Vagina (tissue), 2 donors: ENCODE measurements at regions not wholly inside any gene's neighbourhood (a gene's known extent, or its start where the extent isn't known, plus 50 kb on each side); places are given as distances from the start of the nearest gene placed in this dataset.

Experiments
- DNase-seq, 2 donors: peaks; one replicate each; pipeline ENCODE4 v3.0.0-alpha.2; 2017; ENCODE audit errors: extremely low spot score in 2 of 2
- H3K27ac ChIP-seq: fragments of 200-600 bp; sonication (generic); one replicate; pipeline ENCODE4 v1.5.1; 2019
- H3K27me3 ChIP-seq: fragments of 200-600 bp; sonication (generic); one replicate; pipeline ENCODE4 v1.5.1; 2019
- H3K36me3 ChIP-seq, 2 donors: fragments of 200-600 bp; sonication (generic); one replicate each; pipeline ENCODE4 v1.5.1; 2017 to 2019
- H3K4me1 ChIP-seq: fragments of 200-600 bp; sonication (generic); one replicate; pipeline ENCODE4 v1.5.1; 2019
- H3K4me3 ChIP-seq, 2 donors: fragments of 200-600 bp; sonication (generic); 1 replicate in 1 of 2; 2 replicates in 1 of 2; pipeline ENCODE4 v1.5.1; 2016 to 2019
- H3K9me3 ChIP-seq: fragments of 200-600 bp; sonication (generic); one replicate; pipeline ENCODE4 v1.5.1; 2019
- POLR2A ChIP-seq, 2 donors: fragments of 450-650 bp; IDR thresholded peaks; one replicate each; pipeline ENCODE4 v1.6.1; 2017; ENCODE audit warnings: antibody characterized with exemption in 2 of 2, mild to moderate bottlenecking in 2 of 2, moderate library complexity in 2 of 2
- POLR2AphosphoS5 ChIP-seq, 2 donors: sonication (generic); formaldehyde crosslinking; IDR thresholded peaks; one replicate each; pipeline ENCODE4 v1.9.0; 2017; ENCODE audit warnings: antibody characterized with exemption in 2 of 2, mild to moderate bottlenecking in 2 of 2, low read depth in 1 of 2; ENCODE audit not compliant: insufficient read depth in 1 of 2
- intact Hi-C: fragments of 100-400 bp; cut with DNase I; formaldehyde crosslinking; loops from one replicate; pipeline ENCODE4 v1.15.1; 2023
- TF ChIP-seq, protein P1 (sequence below), 3 experiments: fragments of 450-650 bp in 2 of 3; fragments of 200-600 bp in 1 of 3; sonication (generic) in 1 of 3; IDR thresholded peaks; one replicate each; pipeline ENCODE4 v1.5.1; 2017 to 2019; ENCODE audit warnings: antibody characterized with exemption in 3 of 3, mild to moderate bottlenecking in 2 of 3, moderate library complexity in 2 of 3

DNA sequence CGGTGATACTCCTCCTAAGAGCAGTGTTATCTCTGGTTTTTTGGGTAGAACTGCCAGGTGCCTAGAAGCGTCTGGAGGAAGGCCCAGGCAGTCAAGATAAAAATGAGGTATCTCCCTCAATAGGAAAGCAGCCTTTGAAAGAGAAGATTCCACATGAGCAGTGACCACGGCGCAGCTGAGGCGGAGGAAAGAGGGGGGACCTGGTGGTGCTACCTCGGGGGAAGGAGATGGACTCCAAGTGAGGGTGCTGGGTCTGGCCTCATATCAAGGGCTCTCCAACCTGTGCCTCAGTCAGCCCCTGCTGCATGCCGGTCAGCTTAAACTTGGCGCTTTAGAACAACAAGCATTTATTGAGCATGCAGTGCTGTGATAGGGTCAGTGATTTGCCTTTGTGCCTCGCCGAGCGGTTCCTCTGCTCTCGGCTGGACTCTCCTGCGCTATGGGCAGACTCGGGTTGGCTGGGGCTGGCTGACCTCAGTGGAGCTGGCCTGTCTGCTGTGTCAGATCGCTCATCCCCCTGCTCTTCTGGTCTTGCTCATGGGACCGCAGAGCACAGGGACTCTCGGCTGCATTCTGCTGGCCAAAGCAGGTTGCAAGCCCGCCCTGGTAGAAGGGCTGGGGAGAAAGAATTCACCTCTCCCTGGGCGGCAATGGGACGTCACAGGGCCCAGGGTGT is 121.1 kb upstream of the IRX4 start:
- TF ChIP-seq POLR2AphosphoS5 (IDR thresholded peaks at IDR 0.05; ENCODE audit: insufficient read depth in 1 of 2, low read depth in 1 of 2) (no peak), POLR2A (IDR thresholded peaks at IDR 0.05) (no peak)
- TF ChIP-seq, protein P1, sequence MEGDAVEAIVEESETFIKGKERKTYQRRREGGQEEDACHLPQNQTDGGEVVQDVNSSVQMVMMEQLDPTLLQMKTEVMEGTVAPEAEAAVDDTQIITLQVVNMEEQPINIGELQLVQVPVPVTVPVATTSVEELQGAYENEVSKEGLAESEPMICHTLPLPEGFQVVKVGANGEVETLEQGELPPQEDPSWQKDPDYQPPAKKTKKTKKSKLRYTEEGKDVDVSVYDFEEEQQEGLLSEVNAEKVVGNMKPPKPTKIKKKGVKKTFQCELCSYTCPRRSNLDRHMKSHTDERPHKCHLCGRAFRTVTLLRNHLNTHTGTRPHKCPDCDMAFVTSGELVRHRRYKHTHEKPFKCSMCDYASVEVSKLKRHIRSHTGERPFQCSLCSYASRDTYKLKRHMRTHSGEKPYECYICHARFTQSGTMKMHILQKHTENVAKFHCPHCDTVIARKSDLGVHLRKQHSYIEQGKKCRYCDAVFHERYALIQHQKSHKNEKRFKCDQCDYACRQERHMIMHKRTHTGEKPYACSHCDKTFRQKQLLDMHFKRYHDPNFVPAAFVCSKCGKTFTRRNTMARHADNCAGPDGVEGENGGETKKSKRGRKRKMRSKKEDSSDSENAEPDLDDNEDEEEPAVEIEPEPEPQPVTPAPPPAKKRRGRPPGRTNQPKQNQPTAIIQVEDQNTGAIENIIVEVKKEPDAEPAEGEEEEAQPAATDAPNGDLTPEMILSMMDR (IDR thresholded peaks at IDR 0.05) = no peak
- no peaks in the 10 kb centered on the region for H3K36me3 ChIP-seq
- H3K27me3 ChIP-seq = no peaks in the 10 kb centered on the region
- no peak overlapping the region for H3K27ac ChIP-seq
- H3K4me3 ChIP-seq = no peak overlapping the region
- H3K9me3 ChIP-seq = no peaks in the 10 kb centered on the region
- H3K4me1 ChIP-seq = peaks cover 18% of the 10 kb centered on the region
- intact Hi-C loops = no loop called here
- DNase-seq = peak; percentile 77 to 80

DNA sequence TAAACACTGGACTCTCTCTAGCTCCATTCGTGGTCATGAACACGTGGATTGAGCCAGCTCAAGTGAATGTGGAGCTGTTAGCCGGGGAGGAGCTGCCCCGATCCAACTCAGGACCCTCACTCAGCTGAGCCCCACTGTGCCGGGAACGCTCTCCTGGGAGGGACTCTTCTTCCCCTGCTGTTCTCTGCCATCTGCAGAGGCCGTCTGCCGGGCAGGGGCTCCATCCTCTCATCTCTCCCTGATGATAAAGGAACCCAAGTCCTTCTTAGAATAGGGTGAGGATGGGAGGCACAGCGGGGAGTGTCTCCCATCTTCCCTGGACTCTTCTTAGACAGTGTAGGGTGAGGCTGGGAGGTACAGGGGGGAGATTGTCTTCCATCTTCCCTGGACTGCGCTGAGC is 120.5 kb upstream of the IRX4 start:
- intact Hi-C loops = no loop called here
- Histone ChIP-seq H3K36me3 (no peaks in the 10 kb centered on the region), H3K27me3 (no peaks in the 10 kb centered on the region), H3K27ac (no peak overlapping the region), H3K4me3 (no peak overlapping the region), H3K9me3 (no peaks in the 10 kb centered on the region), H3K4me1 (peaks cover 12% of the 10 kb centered on the region)
- peak; percentile 61 to 70 for DNase-seq
- TF ChIP-seq POLR2A (IDR thresholded peaks at IDR 0.05) = no peak
- no peak for TF ChIP-seq POLR2AphosphoS5 (IDR thresholded peaks at IDR 0.05; ENCODE audit: insufficient read depth in 1 of 2, low read depth in 1 of 2)
- TF ChIP-seq, protein P1 (IDR thresholded peaks at IDR 0.05) = no peak

DNA sequence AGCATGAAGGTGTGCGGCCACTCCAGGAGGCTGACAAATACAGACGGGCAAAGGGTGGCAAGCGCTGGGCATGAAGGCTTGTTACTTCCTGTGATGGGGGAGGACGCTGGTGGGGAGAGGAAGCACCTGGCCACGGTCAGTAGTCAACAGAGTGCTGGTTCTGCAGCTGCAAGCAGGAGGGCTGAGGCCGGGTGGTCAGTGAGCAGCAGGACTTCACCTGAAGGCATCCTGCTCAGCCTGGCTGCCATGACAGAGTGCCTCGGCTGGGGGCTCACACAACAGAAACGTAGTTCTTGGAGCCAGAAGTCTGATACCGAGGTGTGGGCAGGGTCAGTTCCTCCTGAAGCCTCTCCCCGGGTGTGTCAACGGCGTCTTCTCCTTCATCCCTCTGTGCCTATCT is 118.6 kb upstream of the IRX4 start:
- intact Hi-C loops = no loop called here
- DNase-seq = peak; percentile 79 to 84
- TF ChIP-seq, protein P1 (IDR thresholded peaks at IDR 0.05) = no peak
- TF ChIP-seq POLR2AphosphoS5 (IDR thresholded peaks at IDR 0.05; ENCODE audit: insufficient read depth in 1 of 2, low read depth in 1 of 2) (no peak), POLR2A (IDR thresholded peaks at IDR 0.05) (no peak)
- H3K4me1 ChIP-seq = no peaks in the 10 kb centered on the region
- H3K27me3 ChIP-seq = no peaks in the 10 kb centered on the region
- H3K9me3 ChIP-seq = no peaks in the 10 kb centered on the region
- H3K27ac ChIP-seq = no peak overlapping the region
- H3K36me3 ChIP-seq = no peaks in the 10 kb centered on the region
- H3K4me3 ChIP-seq = no peak overlapping the region

DNA sequence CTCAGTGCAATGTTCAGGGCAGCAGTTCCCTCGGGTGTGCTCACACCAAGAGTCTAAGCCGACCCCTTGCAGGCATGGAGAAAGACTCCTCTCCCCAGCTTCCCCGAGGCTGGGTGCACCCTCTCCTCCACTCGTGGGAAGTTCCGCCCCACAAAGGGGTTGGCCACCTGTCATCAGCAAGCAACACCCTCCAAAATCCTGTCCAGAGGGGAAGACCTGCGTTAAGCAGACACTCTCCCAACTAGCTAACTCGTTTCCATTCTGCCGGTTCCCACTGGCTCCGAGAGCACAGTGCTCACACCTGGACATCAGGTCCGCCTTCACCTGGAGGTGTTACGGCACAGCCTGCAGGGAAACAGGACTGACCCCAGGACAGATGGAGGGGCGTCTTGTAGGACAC is 117.9 kb upstream of the IRX4 start:
- Histone ChIP-seq H3K36me3 (no peaks in the 10 kb centered on the region), H3K27me3 (no peaks in the 10 kb centered on the region), H3K4me3 (no peak overlapping the region), H3K9me3 (no peaks in the 10 kb centered on the region), H3K4me1 (no peaks in the 10 kb centered on the region), H3K27ac (no peak overlapping the region)
- peak; percentile 82 to 86 for DNase-seq
- intact Hi-C loops = no loop called here
- no peak for TF ChIP-seq POLR2A (IDR thresholded peaks at IDR 0.05)
- TF ChIP-seq, protein P1 (IDR thresholded peaks at IDR 0.05) = no peak
- TF ChIP-seq POLR2AphosphoS5 (IDR thresholded peaks at IDR 0.05; ENCODE audit: insufficient read depth in 1 of 2, low read depth in 1 of 2) = no peak

DNA sequence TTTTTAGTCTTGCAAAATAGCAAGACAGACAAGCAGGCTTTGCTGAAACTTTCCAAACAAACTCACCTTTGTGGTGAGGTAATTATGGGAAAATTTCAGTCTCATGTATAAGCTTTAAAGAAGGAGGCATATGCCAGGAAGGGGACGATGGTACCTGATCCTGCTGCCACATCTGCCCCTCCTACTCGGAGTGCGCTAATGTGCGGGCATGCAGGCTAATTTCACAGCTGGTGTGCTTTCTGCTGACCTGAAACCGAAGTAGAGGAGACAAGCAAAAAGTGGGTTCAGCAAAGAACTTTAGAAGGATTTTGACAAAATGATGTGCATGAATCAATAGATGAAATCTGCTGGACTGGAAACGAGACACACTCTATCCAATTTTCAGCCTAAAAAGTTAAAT is 117.1 kb upstream of the IRX4 start:
- no peaks in the 10 kb centered on the region for H3K27me3 ChIP-seq
- intact Hi-C loops = no loop called here
- no peak for TF ChIP-seq POLR2AphosphoS5 (IDR thresholded peaks at IDR 0.05; ENCODE audit: insufficient read depth in 1 of 2, low read depth in 1 of 2)
- no peak for TF ChIP-seq POLR2A (IDR thresholded peaks at IDR 0.05)
- H3K4me1 ChIP-seq = no peaks in the 10 kb centered on the region
- DNase-seq = peak; percentile 11 to 28
- no peaks in the 10 kb centered on the region for H3K36me3 ChIP-seq
- H3K9me3 ChIP-seq = no peaks in the 10 kb centered on the region
- no peak overlapping the region for H3K27ac ChIP-seq
- H3K4me3 ChIP-seq = no peak overlapping the region
